ENCODE measurements at regions not wholly inside any gene's neighbourhood (a gene's known extent, or its start where the extent isn't known, plus 50 kb on each side); places are given as distances from the start of the nearest gene placed in this dataset.

DNA sequence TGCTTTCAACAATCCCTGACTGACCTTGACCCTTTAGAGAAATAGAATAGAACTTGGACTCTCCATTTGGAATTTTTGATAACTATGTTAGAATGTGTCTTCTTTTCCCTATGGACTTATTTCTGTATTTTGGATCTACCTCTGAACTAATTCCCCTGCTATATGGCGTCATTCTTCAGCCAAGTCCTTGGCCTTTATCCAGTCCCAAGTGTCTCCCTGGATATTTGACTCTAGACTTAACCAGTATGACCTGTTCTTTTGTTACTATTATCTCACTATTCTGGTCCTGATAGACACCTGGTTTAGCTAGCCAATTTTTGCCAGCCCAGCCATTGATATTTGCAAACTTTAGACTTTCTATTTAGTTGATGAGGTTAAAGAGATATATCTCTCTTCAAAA is 186.8 kb downstream of the KCNS3 start:
- TF ChIP-seq, protein P1, sequence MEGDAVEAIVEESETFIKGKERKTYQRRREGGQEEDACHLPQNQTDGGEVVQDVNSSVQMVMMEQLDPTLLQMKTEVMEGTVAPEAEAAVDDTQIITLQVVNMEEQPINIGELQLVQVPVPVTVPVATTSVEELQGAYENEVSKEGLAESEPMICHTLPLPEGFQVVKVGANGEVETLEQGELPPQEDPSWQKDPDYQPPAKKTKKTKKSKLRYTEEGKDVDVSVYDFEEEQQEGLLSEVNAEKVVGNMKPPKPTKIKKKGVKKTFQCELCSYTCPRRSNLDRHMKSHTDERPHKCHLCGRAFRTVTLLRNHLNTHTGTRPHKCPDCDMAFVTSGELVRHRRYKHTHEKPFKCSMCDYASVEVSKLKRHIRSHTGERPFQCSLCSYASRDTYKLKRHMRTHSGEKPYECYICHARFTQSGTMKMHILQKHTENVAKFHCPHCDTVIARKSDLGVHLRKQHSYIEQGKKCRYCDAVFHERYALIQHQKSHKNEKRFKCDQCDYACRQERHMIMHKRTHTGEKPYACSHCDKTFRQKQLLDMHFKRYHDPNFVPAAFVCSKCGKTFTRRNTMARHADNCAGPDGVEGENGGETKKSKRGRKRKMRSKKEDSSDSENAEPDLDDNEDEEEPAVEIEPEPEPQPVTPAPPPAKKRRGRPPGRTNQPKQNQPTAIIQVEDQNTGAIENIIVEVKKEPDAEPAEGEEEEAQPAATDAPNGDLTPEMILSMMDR (IDR thresholded peaks at IDR 0.05; ENCODE audit: insufficient read depth, low read length, poor library complexity, severe bottlenecking) = no peak
- no peak for TF ChIP-seq EZH2phosphoT487 (conservative IDR thresholded peaks at IDR 0.05; ENCODE audit: low read length)
